Calu3 (cell line): ENCODE measurements at regions not wholly inside any gene's neighbourhood (a gene's known extent, or its start where the extent isn't known, plus 50 kb on each side); places are given as distances from the start of the nearest gene placed in this dataset.
"Not testable (repeated sequence)": the region's sequence is repeated elsewhere in the genome, so short reads cannot be mapped to it uniquely, and the experiment has no call there.

Experiments used
- BruUV-seq: library from RNA; stranded (reverse); fragments of 400-500 nt; replicated peaks from 2 replicates; lab custom pipeline; 2021; lab: Mats Ljungman, UMichigan
- CTCF ChIA-PET: fragments of 300-600 bp; sonication (Branson Sonifier 250); formaldehyde crosslinking; loops from one replicate; lab custom pipeline; 2022; ENCODE audit warnings: antibody characterized with exemption; lab: Charles Lee
- DNase-seq: peaks from one replicate; pipeline ENCODE4 v3.0.0; 2022
- H3K27ac Mint-ChIP-seq: one replicate; pipeline ENCODE4 v1.8.0; 2022; ENCODE audit warnings: mixed read lengths; ENCODE audit not compliant: unreplicated experiment
- H3K27me3 Mint-ChIP-seq: one replicate; pipeline ENCODE4 v1.8.0; 2022; ENCODE audit warnings: mixed read lengths; ENCODE audit not compliant: unreplicated experiment
- H3K36me3 Mint-ChIP-seq: one replicate; pipeline ENCODE4 v1.8.0; 2022; ENCODE audit warnings: mild to moderate bottlenecking, moderate library complexity, mixed read lengths; ENCODE audit not compliant: insufficient read depth, unreplicated experiment
- H3K4me1 Mint-ChIP-seq: one replicate; pipeline ENCODE4 v1.8.0; 2022; ENCODE audit warnings: mild to moderate bottlenecking, low read depth, mixed read lengths; ENCODE audit not compliant: unreplicated experiment
- H3K4me3 Mint-ChIP-seq: one replicate; pipeline ENCODE4 v1.8.0; 2022; ENCODE audit warnings: mild to moderate bottlenecking, low read depth, moderate library complexity, mixed read lengths; ENCODE audit not compliant: unreplicated experiment
- H3K9me3 Mint-ChIP-seq: one replicate; pipeline ENCODE4 v1.8.0; 2022; ENCODE audit warnings: low read depth, mixed read lengths; ENCODE audit not compliant: unreplicated experiment
- intact Hi-C: fragments of 100-400 bp; cut with micrococcal nuclease; formaldehyde crosslinking; loops from one replicate; pipeline ENCODE4 v1.10.0; 2022; ENCODE audit not compliant: unreplicated experiment
- TF ChIP-seq, protein P1 (sequence below): fragments of 200-600 bp; IDR thresholded peaks from one replicate; pipeline ENCODE4 v1.8.0; 2022; ENCODE audit warnings: antibody characterized with exemption; ENCODE audit not compliant: unreplicated experiment

DNA sequence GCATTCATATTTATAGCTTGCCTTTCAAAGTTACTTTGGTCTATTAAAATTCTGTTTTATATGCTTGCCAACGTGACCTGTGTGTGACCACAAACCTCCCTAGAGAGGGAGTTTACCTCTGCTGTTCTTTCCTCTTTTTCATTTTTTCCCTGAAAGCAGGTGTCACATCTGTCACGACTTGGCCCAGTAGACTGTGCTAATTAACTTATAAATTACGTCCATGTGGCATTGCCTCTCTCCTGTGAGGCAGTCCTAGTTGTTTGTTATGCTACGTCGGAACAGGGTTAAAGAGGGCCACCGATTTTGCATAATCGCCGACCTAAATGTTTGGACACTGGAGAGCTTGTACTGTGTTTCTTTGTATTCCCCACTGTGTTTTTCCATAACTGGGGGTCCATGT is 343.9 kb upstream of the FLRT2 start:
- no TSS peak for BruUV-seq
- TF ChIP-seq, protein P1, sequence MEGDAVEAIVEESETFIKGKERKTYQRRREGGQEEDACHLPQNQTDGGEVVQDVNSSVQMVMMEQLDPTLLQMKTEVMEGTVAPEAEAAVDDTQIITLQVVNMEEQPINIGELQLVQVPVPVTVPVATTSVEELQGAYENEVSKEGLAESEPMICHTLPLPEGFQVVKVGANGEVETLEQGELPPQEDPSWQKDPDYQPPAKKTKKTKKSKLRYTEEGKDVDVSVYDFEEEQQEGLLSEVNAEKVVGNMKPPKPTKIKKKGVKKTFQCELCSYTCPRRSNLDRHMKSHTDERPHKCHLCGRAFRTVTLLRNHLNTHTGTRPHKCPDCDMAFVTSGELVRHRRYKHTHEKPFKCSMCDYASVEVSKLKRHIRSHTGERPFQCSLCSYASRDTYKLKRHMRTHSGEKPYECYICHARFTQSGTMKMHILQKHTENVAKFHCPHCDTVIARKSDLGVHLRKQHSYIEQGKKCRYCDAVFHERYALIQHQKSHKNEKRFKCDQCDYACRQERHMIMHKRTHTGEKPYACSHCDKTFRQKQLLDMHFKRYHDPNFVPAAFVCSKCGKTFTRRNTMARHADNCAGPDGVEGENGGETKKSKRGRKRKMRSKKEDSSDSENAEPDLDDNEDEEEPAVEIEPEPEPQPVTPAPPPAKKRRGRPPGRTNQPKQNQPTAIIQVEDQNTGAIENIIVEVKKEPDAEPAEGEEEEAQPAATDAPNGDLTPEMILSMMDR: no peak
- CTCF ChIA-PET: no interaction called here
- peaks cover 6% of the 10 kb centered on the region for H3K9me3 Mint-ChIP-seq
- DNase-seq: no peak
- no peaks in the 10 kb centered on the region for H3K36me3 Mint-ChIP-seq
- intact Hi-C loops: no loop called here
- H3K27ac Mint-ChIP-seq: no peak overlapping the region
- no peaks in the 10 kb centered on the region for H3K4me1 Mint-ChIP-seq
- H3K27me3 Mint-ChIP-seq: no peaks in the 10 kb centered on the region
- H3K4me3 Mint-ChIP-seq: no peak overlapping the region

DNA sequence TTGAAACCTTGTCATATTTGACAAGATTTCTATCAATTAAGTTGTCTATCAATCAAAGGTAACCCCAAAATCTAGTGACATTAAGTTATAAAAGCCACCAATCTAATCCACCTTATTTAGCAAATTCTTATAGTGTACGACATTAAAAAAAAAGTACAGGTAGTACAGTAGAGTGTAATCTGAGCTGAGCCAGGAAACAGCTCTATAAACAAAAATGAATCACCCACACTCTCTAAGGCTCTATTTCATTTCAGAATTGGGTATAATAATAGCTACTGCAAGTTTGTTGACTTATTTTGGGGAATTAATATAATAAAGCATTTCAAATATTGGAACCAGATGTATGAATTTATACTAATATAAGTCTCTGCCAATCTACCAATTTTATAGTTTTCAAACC is 342.4 kb upstream of the FLRT2 start:
- intact Hi-C loops: no loop called here
- CTCF ChIA-PET: no interaction called here

DNA sequence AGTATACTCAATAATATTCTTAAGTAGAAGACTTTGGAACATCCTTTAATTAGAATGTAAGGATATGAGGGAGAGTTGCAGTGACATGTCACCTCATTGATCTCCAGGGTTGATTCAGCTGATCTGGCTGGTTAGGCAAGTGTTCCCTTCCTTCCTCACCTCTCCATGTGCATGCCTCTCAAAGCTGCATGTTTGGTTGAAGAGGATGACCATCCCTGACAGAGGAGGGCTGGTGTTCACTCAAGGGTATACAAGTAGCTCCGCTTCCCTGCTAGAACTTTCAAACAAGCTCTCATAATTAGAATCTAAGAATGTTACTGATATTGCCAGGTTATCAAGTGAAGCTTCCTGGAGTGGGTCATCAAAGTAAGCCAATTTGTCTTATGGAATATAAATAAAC is 341.1 kb upstream of the FLRT2 start:
- CTCF ChIA-PET: no interaction called here
- TF ChIP-seq, protein P1: no peak
- peaks cover 7% of the 10 kb centered on the region for H3K9me3 Mint-ChIP-seq
- no peak overlapping the region for H3K4me3 Mint-ChIP-seq
- H3K27me3 Mint-ChIP-seq: no peaks in the 10 kb centered on the region
- no peaks in the 10 kb centered on the region for H3K36me3 Mint-ChIP-seq
- no peaks in the 10 kb centered on the region for H3K4me1 Mint-ChIP-seq
- no peak for DNase-seq
- intact Hi-C loops: no loop called here
- no peak overlapping the region for H3K27ac Mint-ChIP-seq
- no TSS peak for BruUV-seq

More for the DNA sequence above, 342.4 kb upstream of the FLRT2 start:
- no TSS peak for BruUV-seq
- no peaks in the 10 kb centered on the region for H3K27me3 Mint-ChIP-seq
- no peaks in the 10 kb centered on the region for H3K4me1 Mint-ChIP-seq
- no peak for DNase-seq
- no peaks in the 10 kb centered on the region for H3K36me3 Mint-ChIP-seq
- no peak overlapping the region for H3K27ac Mint-ChIP-seq
- TF ChIP-seq, protein P1: no peak
- H3K4me3 Mint-ChIP-seq: no peak overlapping the region
- peaks cover 3% of the 10 kb centered on the region for H3K9me3 Mint-ChIP-seq

DNA sequence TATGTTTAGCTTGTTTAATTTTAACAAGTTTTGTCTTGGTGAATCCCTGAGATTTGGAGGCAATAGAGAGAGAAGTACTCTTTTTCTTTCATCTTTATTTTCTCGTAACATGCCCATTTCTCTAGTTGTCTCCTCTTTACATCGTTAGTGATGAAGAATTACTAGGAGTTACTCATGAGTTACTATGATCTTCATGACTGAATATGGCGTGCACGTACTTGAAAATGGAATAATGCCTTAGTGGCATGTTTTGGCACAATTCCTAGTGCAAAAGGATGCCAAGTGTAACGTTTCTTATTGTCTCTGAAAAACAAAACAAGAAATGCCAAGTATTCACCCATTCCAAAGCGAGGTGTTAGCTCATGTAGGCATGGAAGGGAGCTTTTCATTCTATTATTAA is 340.7 kb upstream of the FLRT2 start:
- intact Hi-C loops, H3K4me3 Mint-ChIP-seq, H3K27ac Mint-ChIP-seq, BruUV-seq, CTCF ChIA-PET, H3K9me3 Mint-ChIP-seq, DNase-seq, H3K27me3 Mint-ChIP-seq, H3K36me3 Mint-ChIP-seq, H3K4me1 Mint-ChIP-seq: not testable (repeated sequence)

DNA sequence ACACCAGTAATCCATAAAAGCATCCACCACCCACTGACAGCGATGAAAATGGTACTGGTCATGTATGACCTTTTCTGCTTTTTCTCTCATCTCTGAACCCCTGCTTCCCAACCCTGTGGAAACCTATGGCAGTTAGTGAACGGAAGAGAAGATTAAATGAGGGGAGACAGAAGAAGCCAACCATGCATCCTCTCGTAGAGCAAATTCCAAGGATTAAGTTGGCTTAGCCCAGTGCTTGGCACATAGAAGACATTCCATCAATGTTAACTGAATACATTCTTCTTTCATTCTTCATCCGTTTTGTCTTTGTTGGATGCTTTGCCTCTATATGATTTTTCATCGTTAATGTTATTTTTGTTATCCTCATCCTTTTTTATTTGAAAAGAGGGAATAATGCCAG is 339.7 kb upstream of the FLRT2 start:
- DNase-seq: no peak
- no peak overlapping the region for H3K27ac Mint-ChIP-seq
- peaks cover 9% of the 10 kb centered on the region for H3K9me3 Mint-ChIP-seq
- H3K4me1 Mint-ChIP-seq: no peaks in the 10 kb centered on the region
- BruUV-seq: no TSS peak
- CTCF ChIA-PET: no interaction called here
- no peak overlapping the region for H3K4me3 Mint-ChIP-seq
- H3K36me3 Mint-ChIP-seq: no peaks in the 10 kb centered on the region
- no peaks in the 10 kb centered on the region for H3K27me3 Mint-ChIP-seq
- intact Hi-C loops: no loop called here
- TF ChIP-seq, protein P1: no peak
